ENCODE measurements at regions not wholly inside any gene's neighbourhood (a gene's known extent, or its start where the extent isn't known, plus 50 kb on each side); places are given as distances from the start of the nearest gene placed in this dataset.

GRCh38 chr6:40845553-40845952, 193.5 kb downstream of the UNC5CL start:
- DNase-seq (ENCODE audit: low read depth in 2 of 2), result no peak

GRCh38 chr6:40844246-40844645, 194.8 kb downstream of the UNC5CL start:
- DNase-seq (ENCODE audit: low read depth in 2 of 2), result no peak

- no peak for DNase-seq (ENCODE audit: low read depth in 2 of 2)
Observed at GRCh38 chr6:40841721-40842120, 197.3 kb downstream of the UNC5CL start.

GRCh38 chr6:40832691-40833090, 206.3 kb downstream of the UNC5CL start:
- no peak for DNase-seq (ENCODE audit: low read depth in 2 of 2)

- DNase-seq (ENCODE audit: low read depth in 2 of 2), result no peak
Observed at GRCh38 chr6:40831381-40831780, 207.6 kb downstream of the UNC5CL start.

GRCh38 chr6:40825102-40825501, 213.9 kb downstream of the UNC5CL start:
- DNase-seq (ENCODE audit: low read depth in 2 of 2), result no peak

GRCh38 chr6:40823917-40824891, 214.8 kb downstream of the UNC5CL start:
- peak in 1 of 2 donors; percentile 1 for DNase-seq (ENCODE audit: low read depth in 2 of 2)

- no peak for DNase-seq (ENCODE audit: low read depth in 2 of 2)
Observed at GRCh38 chr6:40822619-40823018, 216.4 kb downstream of the UNC5CL start.

- DNase-seq (ENCODE audit: low read depth in 2 of 2), result no peak
Observed at GRCh38 chr6:40819182-40819834, 219.7 kb downstream of the UNC5CL start.

GRCh38 chr6:40817369-40817768, 221.7 kb downstream of the UNC5CL start:
- DNase-seq (ENCODE audit: low read depth in 2 of 2), result no peak

- DNase-seq (ENCODE audit: low read depth in 2 of 2), result no peak
Observed at GRCh38 chr6:40816601-40817000, 222.4 kb downstream of the UNC5CL start.

GRCh38 chr6:40815731-40816130, 223.3 kb downstream of the UNC5CL start:
- no peak for DNase-seq (ENCODE audit: low read depth in 2 of 2)

GRCh38 chr6:40810171-40810570, 223.0 kb upstream of the LRFN2 start:
- no peak for DNase-seq (ENCODE audit: low read depth in 2 of 2)

- DNase-seq (ENCODE audit: low read depth in 2 of 2), result no peak
Observed at GRCh38 chr6:40809627-40810026, 222.5 kb upstream of the LRFN2 start.

GRCh38 chr6:40807484-40807883, 220.3 kb upstream of the LRFN2 start:
- no peak for DNase-seq (ENCODE audit: low read depth in 2 of 2)

GRCh38 chr6:40806256-40806864, 219.2 kb upstream of the LRFN2 start:
- DNase-seq (ENCODE audit: low read depth in 2 of 2), result no peak

GRCh38 chr6:40805336-40805735, 218.2 kb upstream of the LRFN2 start:
- DNase-seq (ENCODE audit: low read depth in 2 of 2), result no peak

- no peak for DNase-seq (ENCODE audit: low read depth in 2 of 2)
Observed at GRCh38 chr6:40804905-40805304, 217.7 kb upstream of the LRFN2 start.

- no peak for DNase-seq (ENCODE audit: low read depth in 2 of 2)
Observed at GRCh38 chr6:40803897-40804702, 216.9 kb upstream of the LRFN2 start.

- DNase-seq (ENCODE audit: low read depth in 2 of 2), result no peak
Observed at GRCh38 chr6:40802481-40802880, 215.3 kb upstream of the LRFN2 start.

- no peak for DNase-seq (ENCODE audit: low read depth in 2 of 2)
Observed at GRCh38 chr6:40799296-40800140, 212.4 kb upstream of the LRFN2 start.

Data from stimulated activated CD4-positive, alpha-beta T cell treated with anti-CD3 and anti-CD28 coated beads, Interleukin-1b, Interleukin-23, amount 100 ng/mL, for 4 hours (primary cell).